Testis (tissue), 2 donors: ENCODE measurements at regions not wholly inside any gene's neighbourhood (a gene's known extent, or its start where the extent isn't known, plus 50 kb on each side); places are given as distances from the start of the nearest gene placed in this dataset.

Experiments
- CTCF ChIP-seq, 3 experiments: fragments of 450-650 bp in 2 of 3; fragments of 200-600 bp in 1 of 3; sonication (generic) in 1 of 3; IDR thresholded peaks; one replicate each; pipeline ENCODE4 v1.5.1; 2016 to 2019; ENCODE audit warnings: antibody characterized with exemption in 3 of 3, mild to moderate bottlenecking in 2 of 3, moderate library complexity in 1 of 3
- POLR2A ChIP-seq: fragments of 450-650 bp; IDR thresholded peaks from one replicate; pipeline ENCODE4 v1.6.1; 2017; ENCODE audit warnings: antibody characterized with exemption, mild to moderate bottlenecking, moderate library complexity

GRCh38 chr1:193565971-193566577, 379.7 kb upstream of the B3GALT2 start:
- TF ChIP-seq CTCF (IDR thresholded peaks at IDR 0.05) (no peak), POLR2A (no peak)
